ENCODE measurements at regions not wholly inside any gene's neighbourhood (a gene's known extent, or its start where the extent isn't known, plus 50 kb on each side); places are given as distances from the start of the nearest gene placed in this dataset.
"Not testable (repeated sequence)": the region's sequence is repeated elsewhere in the genome, so short reads cannot be mapped to it uniquely, and the experiment has no call there.

- Histone ChIP-seq H3K27ac (no peak overlapping the region), H3K36me3 (no peaks in the 10 kb centered on the region), H3K9me3 (no peaks in the 10 kb centered on the region), H3K27me3 (no peaks in the 10 kb centered on the region), H3K4me1 (no peaks in the 10 kb centered on the region), H3K4me3 (no peak overlapping the region)
- 45 to 57% methylated on average over 1 of the region's 1 CpG for WGBS, 2 donors
- ATAC-seq (ENCODE audit: low FRiP score in 2 of 2) (no peak), DNase-seq (no peak)
- TF ChIP-seq EP300 (IDR thresholded peaks at IDR 0.05) (no peak), CTCF (IDR thresholded peaks at IDR 0.05) (no peak), POLR2AphosphoS5 (IDR thresholded peaks at IDR 0.05) (no peak), POLR2A (IDR thresholded peaks at IDR 0.05) (no peak)
Observed at GRCh38 chr5:103741984-103742383, 179.4 kb upstream of the NUDT12 start.

GRCh38 chr5:103736343-103736742, 173.8 kb upstream of the NUDT12 start:
- DNase-seq: peak in 1 of 2 donors; percentile 14
- not testable (repeated sequence) for H3K36me3 ChIP-seq; H3K27ac ChIP-seq; H3K27me3 ChIP-seq; H3K4me1 ChIP-seq; H3K9me3 ChIP-seq; H3K4me3 ChIP-seq; ATAC-seq (ENCODE audit: low FRiP score in 2 of 2)
- 87 to 93% methylated on average over 8 of the region's 8 CpGs for WGBS, 2 donors

GRCh38 chr5:103724271-103724670, 161.7 kb upstream of the NUDT12 start:
- Histone ChIP-seq H3K36me3 (no peaks in the 10 kb centered on the region), H3K9me3 (peaks cover 0 to 11% (median 7%) of the 10 kb centered on the region in 4 donors), H3K4me3 (no peak overlapping the region), H3K27ac (no peak overlapping the region), H3K4me1 (no peaks in the 10 kb centered on the region), H3K27me3 (no peaks in the 10 kb centered on the region)
- DNase-seq (no peak), ATAC-seq (ENCODE audit: low FRiP score in 2 of 2) (no peak)
- TF ChIP-seq EP300 (IDR thresholded peaks at IDR 0.05) (no peak), POLR2AphosphoS5 (IDR thresholded peaks at IDR 0.05) (no peak), POLR2A (IDR thresholded peaks at IDR 0.05) (no peak), CTCF (IDR thresholded peaks at IDR 0.05) (no peak)

GRCh38 chr5:103721183-103721582, 158.6 kb upstream of the NUDT12 start:
- no peak for DNase-seq
- TF ChIP-seq EP300 (IDR thresholded peaks at IDR 0.05) (no peak), POLR2A (IDR thresholded peaks at IDR 0.05) (no peak), POLR2AphosphoS5 (IDR thresholded peaks at IDR 0.05) (no peak), CTCF (IDR thresholded peaks at IDR 0.05) (no peak)
- no peaks in the 10 kb centered on the region for H3K4me1 ChIP-seq
- 83 to 87% methylated on average over 3 of the region's 3 CpGs for WGBS, 2 donors
- H3K27ac ChIP-seq: no peak overlapping the region
- H3K4me3 ChIP-seq: no peak overlapping the region
- H3K36me3 ChIP-seq: no peaks in the 10 kb centered on the region
- no peak for ATAC-seq (ENCODE audit: low FRiP score in 2 of 2)
- H3K27me3 ChIP-seq: no peaks in the 10 kb centered on the region
- H3K9me3 ChIP-seq: peaks cover 0 to 11% (median 7%) of the 10 kb centered on the region in 4 donors

- no peaks in the 10 kb centered on the region for H3K36me3 ChIP-seq
- DNase-seq: no peak
- no peak overlapping the region for H3K27ac ChIP-seq
- WGBS, 2 donors: 68 to 83% methylated on average over 1 of the region's 1 CpG
- no peak overlapping the region for H3K4me3 ChIP-seq
- H3K27me3 ChIP-seq: no peaks in the 10 kb centered on the region
- peaks cover 0 to 11% (median 7%) of the 10 kb centered on the region in 4 donors for H3K9me3 ChIP-seq
- no peak for ATAC-seq (ENCODE audit: low FRiP score in 2 of 2)
- TF ChIP-seq CTCF (IDR thresholded peaks at IDR 0.05) (no peak), POLR2AphosphoS5 (IDR thresholded peaks at IDR 0.05) (no peak), POLR2A (IDR thresholded peaks at IDR 0.05) (no peak), EP300 (IDR thresholded peaks at IDR 0.05) (no peak)
- H3K4me1 ChIP-seq: no peaks in the 10 kb centered on the region
Observed at GRCh38 chr5:103718108-103718507, 155.5 kb upstream of the NUDT12 start.
